Right lobe of liver (tissue), 4 donors: ENCODE measurements at regions not wholly inside any gene's neighbourhood (a gene's known extent, or its start where the extent isn't known, plus 50 kb on each side); places are given as distances from the start of the nearest gene placed in this dataset.

Experiments
- POLR2A ChIP-seq: fragments of 450-650 bp; IDR thresholded peaks from one replicate; pipeline ENCODE4 v1.6.1; 2017; ENCODE audit warnings: antibody characterized with exemption, mild to moderate bottlenecking
- TF ChIP-seq, protein P1 (sequence below), 4 donors: fragments of 200-600 bp in 3 of 4; fragments of 450-650 bp in 1 of 4; IDR thresholded peaks; one replicate each; pipeline versions ENCODE4 v1.5.1 to v1.8.0; 2016 to 2022; ENCODE audit warnings: antibody characterized with exemption in 4 of 4, mild to moderate bottlenecking in 2 of 4
- donor health status: DM: no; HTN: no; CAD: no.
- donor health status: DM: no; HTN: no; CAD: no.
- donor health status: DM: no; HTN: yes; CAD: no.

DNA sequence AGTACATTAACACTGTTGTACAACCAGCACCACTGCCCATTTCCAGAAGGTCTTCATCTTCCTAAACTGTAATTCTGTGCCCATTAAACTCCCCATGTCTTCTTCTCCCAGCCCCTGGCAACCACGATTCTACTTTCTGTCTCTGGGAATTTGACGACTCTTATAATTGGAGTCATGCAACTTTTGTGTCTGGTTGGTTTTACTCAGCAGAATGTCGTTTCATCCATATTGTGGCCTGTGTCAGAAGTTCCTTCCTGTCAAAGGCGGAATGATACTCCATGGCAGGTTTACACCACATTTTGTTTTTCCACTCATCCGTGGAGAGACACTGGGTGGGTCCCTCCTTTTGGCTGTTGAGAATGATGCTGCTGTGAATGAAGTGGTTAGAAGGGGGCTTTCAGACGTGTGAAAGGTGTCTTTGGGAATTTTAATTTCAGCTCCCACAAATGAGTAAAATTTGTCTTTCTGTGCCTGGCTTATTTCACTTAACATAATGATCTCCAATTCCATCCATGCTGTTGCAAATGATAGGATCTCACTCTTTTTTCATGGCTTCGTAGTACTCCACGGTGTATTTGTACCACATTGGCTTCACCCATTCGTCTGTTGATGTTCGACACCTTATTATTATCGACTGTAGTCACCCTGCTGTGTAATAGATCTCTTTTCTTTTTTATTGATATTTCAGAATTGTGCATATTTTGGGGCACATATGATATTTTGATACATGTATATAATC lies 86.1 kb upstream of the SEPTIN5 start:
- TF ChIP-seq, protein P1, sequence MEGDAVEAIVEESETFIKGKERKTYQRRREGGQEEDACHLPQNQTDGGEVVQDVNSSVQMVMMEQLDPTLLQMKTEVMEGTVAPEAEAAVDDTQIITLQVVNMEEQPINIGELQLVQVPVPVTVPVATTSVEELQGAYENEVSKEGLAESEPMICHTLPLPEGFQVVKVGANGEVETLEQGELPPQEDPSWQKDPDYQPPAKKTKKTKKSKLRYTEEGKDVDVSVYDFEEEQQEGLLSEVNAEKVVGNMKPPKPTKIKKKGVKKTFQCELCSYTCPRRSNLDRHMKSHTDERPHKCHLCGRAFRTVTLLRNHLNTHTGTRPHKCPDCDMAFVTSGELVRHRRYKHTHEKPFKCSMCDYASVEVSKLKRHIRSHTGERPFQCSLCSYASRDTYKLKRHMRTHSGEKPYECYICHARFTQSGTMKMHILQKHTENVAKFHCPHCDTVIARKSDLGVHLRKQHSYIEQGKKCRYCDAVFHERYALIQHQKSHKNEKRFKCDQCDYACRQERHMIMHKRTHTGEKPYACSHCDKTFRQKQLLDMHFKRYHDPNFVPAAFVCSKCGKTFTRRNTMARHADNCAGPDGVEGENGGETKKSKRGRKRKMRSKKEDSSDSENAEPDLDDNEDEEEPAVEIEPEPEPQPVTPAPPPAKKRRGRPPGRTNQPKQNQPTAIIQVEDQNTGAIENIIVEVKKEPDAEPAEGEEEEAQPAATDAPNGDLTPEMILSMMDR (IDR thresholded peaks at IDR 0.05): no peak
- TF ChIP-seq POLR2A: no peak
